A549 (cell line): ENCODE measurements at regions not wholly inside any gene's neighbourhood (a gene's known extent, or its start where the extent isn't known, plus 50 kb on each side); places are given as distances from the start of the nearest gene placed in this dataset.

Experiments
- CTCF ChIP-seq: fragments of >200 bp; sonication (Bioruptor Twin); formaldehyde crosslinking; IDR thresholded peaks from 3 replicates; pipeline ENCODE4 v1.5.1; 2016
- POLR2A ChIP-seq: IDR thresholded peaks from 2 replicates; pipeline ENCODE4 v1.6.1; 2012; ENCODE audit warnings: mild to moderate bottlenecking, low read length
- USF2 ChIP-seq: fragments of 450-650 bp; IDR thresholded peaks from 2 replicates; pipeline ENCODE4 v1.6.1; 2014; ENCODE audit warnings: antibody characterized with exemption
- ZC3H11A ChIP-seq: fragments of 450-650 bp; IDR thresholded peaks from 2 replicates; pipeline ENCODE4 v1.6.1; 2014; ENCODE audit warnings: antibody characterized with exemption, mild to moderate bottlenecking

- no peak for TF ChIP-seq ZC3H11A
- no peak for TF ChIP-seq USF2
- TF ChIP-seq POLR2A, result no peak
- TF ChIP-seq CTCF, result no peak
Observed at GRCh38 chr4:65249111-65249510, 421.2 kb downstream of the EPHA5 start.
